ENCODE measurements at regions not wholly inside any gene's neighbourhood (a gene's known extent, or its start where the extent isn't known, plus 50 kb on each side); places are given as distances from the start of the nearest gene placed in this dataset.

DNA sequence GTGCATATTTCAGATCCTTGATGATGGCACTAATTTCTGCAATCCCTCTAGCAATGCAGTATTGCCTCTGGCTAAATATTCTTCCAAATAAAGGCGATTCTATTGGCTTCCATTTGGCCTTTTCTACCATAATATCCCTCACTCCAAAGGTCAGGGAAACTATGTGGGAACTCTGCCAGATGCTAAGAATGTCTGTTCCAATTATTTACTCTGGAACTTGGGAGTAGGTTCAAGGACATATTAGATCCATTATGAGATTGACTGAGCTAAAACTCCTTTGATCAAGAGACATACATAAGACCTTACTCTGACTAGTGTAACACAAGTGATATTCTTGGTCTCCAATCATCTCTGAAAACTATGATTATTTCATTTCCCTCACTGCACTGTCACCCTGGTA is 674.5 kb upstream of the NECTIN3 start:
- Histone ChIP-seq H3K4ac (ENCODE audit: low read depth, low read length) (no peak overlapping the region), H3K23ac (ENCODE audit: insufficient read length, low read depth, low read length) (no peak overlapping the region), H3K4me1 (ENCODE audit: insufficient read depth, low read length) (no peaks in the 10 kb centered on the region; the same call in 1 of the 2 replicates), H3K27ac (ENCODE audit: insufficient read length, low read depth, low read length) (no peak overlapping the region), H3K4me2 (ENCODE audit: insufficient read depth, insufficient read length, low read length) (no peak overlapping the region), H2BK5ac (ENCODE audit: insufficient read length, low read length) (no peak overlapping the region), H2AK5ac (ENCODE audit: insufficient read length, low read length) (no peak overlapping the region), H2BK120ac (ENCODE audit: low read depth, low read length, poor library complexity, severe bottlenecking) (no peak overlapping the region), H4K20me1 (ENCODE audit: control insufficient read depth, insufficient read depth, insufficient read length) (no peaks in the 10 kb centered on the region), H4K91ac (ENCODE audit: insufficient read length, low read depth, low read length) (no peak overlapping the region), H3T11ph (ENCODE audit: low read length) (no peak overlapping the region), H4K8ac (replicated peaks; ENCODE audit: insufficient read length, low read depth, low read length) (no peak overlapping the region), H3K14ac (ENCODE audit: insufficient read depth, low read length) (no peak overlapping the region), H3K27me3 (ENCODE audit: insufficient read depth, low read length) (no peaks in the 10 kb centered on the region), H2BK15ac (ENCODE audit: low read depth, low read length) (no peak overlapping the region), H2BK20ac (ENCODE audit: low read depth, low read length, poor library complexity, severe bottlenecking) (no peak overlapping the region), H2AFZ (ENCODE audit: low read length) (no peak overlapping the region), H3K18ac (ENCODE audit: insufficient read length, low read depth, low read length) (no peak overlapping the region), H3K23me2 (ENCODE audit: insufficient read length, low read depth, low read length, poor library complexity, severe bottlenecking) (no peaks in the 10 kb centered on the region), H2BK12ac (ENCODE audit: insufficient read length, low read depth, low read length) (no peak overlapping the region), H3K79me1 (ENCODE audit: insufficient read depth, low read depth, low read length, poor library complexity, severe bottlenecking) (no peaks in the 10 kb centered on the region), H3K56ac (ENCODE audit: insufficient read length, low read depth, low read length) (no peak overlapping the region), H3K79me2 (ENCODE audit: insufficient read depth, low read length) (no peaks in the 10 kb centered on the region), H3K9me3 (ENCODE audit: control insufficient read depth, low read depth, low read length) (no peaks in the 10 kb centered on the region), H3K9ac (ENCODE audit: extremely low read depth, insufficient read length, low read length) (no peak overlapping the region), H4K5ac (ENCODE audit: insufficient read length, low read depth, low read length) (no peak overlapping the region)
- Mint-ChIP-seq H3K4me1 (peaks cover 2% of the 10 kb centered on the region in 2 experiments; a peak in 2 of 4 replicates), H3K4me3 (no peak overlapping the region), H3K9me3 (peaks cover 0 to 2% of the 10 kb centered on the region in 2 experiments; a peak in 2 of 5 replicates), H3K27ac (no peak overlapping the region), H3K36me3 (ENCODE audit: insufficient read depth in 1 of 3, low read depth in 3 of 3) (peaks cover 0 to 9% (median 7%) of the 10 kb centered on the region in 3 experiments; a peak in 4 of 7 replicates), H3K27me3 (ENCODE audit: low read depth) (no peaks in the 10 kb centered on the region)
- WGBS (ENCODE audit: extremely low coverage, insufficient read length, low lambda C conversion rate): no CpG with 5 or more reads among the region's 1 CpG
- DNase-seq: no peak
- TF ChIP-seq, protein P1, sequence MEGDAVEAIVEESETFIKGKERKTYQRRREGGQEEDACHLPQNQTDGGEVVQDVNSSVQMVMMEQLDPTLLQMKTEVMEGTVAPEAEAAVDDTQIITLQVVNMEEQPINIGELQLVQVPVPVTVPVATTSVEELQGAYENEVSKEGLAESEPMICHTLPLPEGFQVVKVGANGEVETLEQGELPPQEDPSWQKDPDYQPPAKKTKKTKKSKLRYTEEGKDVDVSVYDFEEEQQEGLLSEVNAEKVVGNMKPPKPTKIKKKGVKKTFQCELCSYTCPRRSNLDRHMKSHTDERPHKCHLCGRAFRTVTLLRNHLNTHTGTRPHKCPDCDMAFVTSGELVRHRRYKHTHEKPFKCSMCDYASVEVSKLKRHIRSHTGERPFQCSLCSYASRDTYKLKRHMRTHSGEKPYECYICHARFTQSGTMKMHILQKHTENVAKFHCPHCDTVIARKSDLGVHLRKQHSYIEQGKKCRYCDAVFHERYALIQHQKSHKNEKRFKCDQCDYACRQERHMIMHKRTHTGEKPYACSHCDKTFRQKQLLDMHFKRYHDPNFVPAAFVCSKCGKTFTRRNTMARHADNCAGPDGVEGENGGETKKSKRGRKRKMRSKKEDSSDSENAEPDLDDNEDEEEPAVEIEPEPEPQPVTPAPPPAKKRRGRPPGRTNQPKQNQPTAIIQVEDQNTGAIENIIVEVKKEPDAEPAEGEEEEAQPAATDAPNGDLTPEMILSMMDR (conservative IDR thresholded peaks at IDR 0.05): no peak

Data from H9 (cell line).